IMR-90 (cell line): ENCODE measurements at regions not wholly inside any gene's neighbourhood (a gene's known extent, or its start where the extent isn't known, plus 50 kb on each side); places are given as distances from the start of the nearest gene placed in this dataset.

Source experiments
- ATAC-seq: fragments of 200-7000 bp; cut with Tn5 transposase; 2 replicates; pipeline ENCODE4 v1.9.1; 2020; ENCODE audit warnings: low read depth, mild to moderate bottlenecking, moderate library complexity
- BruUV-seq: library from RNA; stranded (reverse); fragments of 400-500 nt; replicated peaks from 2 replicates; lab custom pipeline; 2021; lab: Mats Ljungman, UMichigan
- CTCF ChIA-PET: fragments of 300-600 bp; formaldehyde crosslinking; extraction: SDS; loops from one replicate; lab custom pipeline; 2021; ENCODE audit warnings: antibody characterized with exemption; lab: Yijun Ruan, JAX
- POLR2A ChIA-PET: fragments of 300-600 bp; sonication (Branson Sonifier 250); formaldehyde crosslinking; loops from one replicate; lab custom pipeline; 2022; ENCODE audit warnings: antibody characterized with exemption; ENCODE audit not compliant: unreplicated experiment; lab: Charles Lee
- DNase-seq: peaks from one replicate; pipeline ENCODE4 v3.0.0; 2013
- H2AFZ ChIP-seq: replicated peaks from 2 replicates; pipeline ENCODE3; 2013; ENCODE audit warnings: low read length, mild to moderate bottlenecking; ENCODE audit not compliant: poor library complexity
- H2AK5ac ChIP-seq: 2 replicates; pipeline ENCODE4 v1.6.1; 2013; ENCODE audit warnings: low read depth, low read length, inconsistent platforms
- H2AK9ac ChIP-seq: replicated peaks from 2 replicates; pipeline ENCODE3; 2013; ENCODE audit warnings: mild to moderate bottlenecking, low read depth, low read length, moderate library complexity; ENCODE audit not compliant: poor library complexity
- H2BK120ac ChIP-seq: 2 replicates; pipeline ENCODE4 v1.6.1; 2013; ENCODE audit warnings: low read depth, low read length, inconsistent platforms
- H2BK15ac ChIP-seq: 3 replicates; pipeline ENCODE4 v1.6.1; 2013; ENCODE audit warnings: low read depth, low read length, inconsistent platforms
- H2BK20ac ChIP-seq: 2 replicates; pipeline ENCODE4 v1.6.1; 2013; ENCODE audit warnings: low read depth, mild to moderate bottlenecking, inconsistent platforms, low read length, moderate library complexity
- H2BK5ac ChIP-seq: 2 replicates; pipeline ENCODE4 v1.6.1; 2013; ENCODE audit warnings: mild to moderate bottlenecking, low read depth, low read length, inconsistent platforms; ENCODE audit not compliant: poor library complexity, severe bottlenecking
- H3K14ac ChIP-seq: replicated peaks from 2 replicates; pipeline ENCODE4 v1.6.1; 2013; ENCODE audit warnings: low read depth, low read length, inconsistent platforms
- H3K18ac ChIP-seq: 2 replicates; pipeline ENCODE4 v1.6.1; 2013; ENCODE audit warnings: low read depth, low read length, control low read depth
- H3K23ac ChIP-seq: 2 replicates; pipeline ENCODE4 v1.6.1; 2013; ENCODE audit warnings: low read depth, low read length, inconsistent platforms
- H3K27ac ChIP-seq: 2 replicates; pipeline ENCODE4 v1.5.1; 2013; ENCODE audit warnings: mild to moderate bottlenecking, control low read depth, low read length; ENCODE audit not compliant: insufficient read depth
- H3K27me3 ChIP-seq: 2 replicates; pipeline ENCODE4 v1.6.1; 2013; ENCODE audit warnings: low read length; ENCODE audit not compliant: control insufficient read depth, insufficient read depth
- H3K36me3 ChIP-seq: 2 replicates; pipeline ENCODE4 v1.6.1; 2013; ENCODE audit warnings: low read length, mixed read lengths; ENCODE audit not compliant: control insufficient read depth, insufficient read depth
- H3K4ac ChIP-seq: 2 replicates; pipeline ENCODE4 v1.6.1; 2013; ENCODE audit warnings: low read depth, low read length, inconsistent platforms
- H3K4me1 ChIP-seq: 2 replicates; pipeline ENCODE4 v1.6.1; 2013; ENCODE audit warnings: low read length, mixed read lengths; ENCODE audit not compliant: control insufficient read depth, insufficient read depth
- H3K4me2 ChIP-seq: 2 replicates; pipeline ENCODE4 v1.6.1; 2013; ENCODE audit warnings: low read depth, mild to moderate bottlenecking, control low read depth, low read length, moderate library complexity
- H3K4me3 ChIP-seq: 2 replicates; pipeline ENCODE4 v1.5.1; 2013; ENCODE audit warnings: low read depth, mild to moderate bottlenecking, control low read depth, low read length, moderate library complexity; ENCODE audit not compliant: insufficient read depth
- H3K56ac ChIP-seq: 2 replicates; pipeline ENCODE4 v1.6.1; 2013; ENCODE audit warnings: low read length, inconsistent platforms; ENCODE audit not compliant: insufficient read depth; ENCODE audit errors: extremely low read depth
- H3K79me1 ChIP-seq, 2 experiments: 2 replicates each; pipeline ENCODE4 v1.6.1; 2013; ENCODE audit warnings: low read length in 2 of 2, inconsistent platforms in 1 of 2, low read depth in 1 of 2
- H3K9ac ChIP-seq: 2 replicates; pipeline ENCODE4 v1.6.1; 2013; ENCODE audit warnings: low read depth, low read length, control low read depth
- H3K9me1 ChIP-seq: 2 replicates; pipeline ENCODE4 v1.6.1; 2013; ENCODE audit warnings: low read length, inconsistent platforms; ENCODE audit not compliant: insufficient read depth
- H3K9me3 ChIP-seq: 2 replicates; pipeline ENCODE4 v1.6.1; 2013; ENCODE audit warnings: low read length; ENCODE audit not compliant: control insufficient read depth, insufficient read depth
- H4K20me1 ChIP-seq: 2 replicates; pipeline ENCODE4 v1.6.1; 2013; ENCODE audit warnings: low read length, inconsistent platforms; ENCODE audit not compliant: insufficient read depth
- H4K5ac ChIP-seq: 2 replicates; pipeline ENCODE4 v1.6.1; 2013; ENCODE audit warnings: mild to moderate bottlenecking, low read depth, low read length, control low read depth
- H4K8ac ChIP-seq, 2 experiments: 2 replicates each; pipeline ENCODE4 v1.6.1; 2013; ENCODE audit warnings: low read depth in 2 of 2, low read length in 2 of 2, control low read depth in 1 of 2, inconsistent platforms in 1 of 2
- H4K91ac ChIP-seq: 2 replicates; pipeline ENCODE4 v1.6.1; 2013; ENCODE audit warnings: low read depth, low read length, inconsistent platforms; ENCODE audit not compliant: insufficient read depth
- BHLHE40 ChIP-seq: fragments of 150-350 bp; IDR thresholded peaks from 2 replicates; pipeline ENCODE4 v1.6.1; 2016; ENCODE audit warnings: mild to moderate bottlenecking, low read depth, low read length
- NFE2L2 ChIP-seq: fragments of 150-350 bp; IDR thresholded peaks from 2 replicates; pipeline ENCODE4 v1.6.1; 2016; ENCODE audit warnings: low read depth, mild to moderate bottlenecking, low read length
- dilution Hi-C: fragments of 300-500 bp; cut with HindIII; formaldehyde crosslinking; loops from one replicate; pipeline ENCODE4 v1.14.3; 2018; ENCODE audit warnings: low sequenced_read_pairs; ENCODE audit not compliant: unreplicated experiment
- in situ Hi-C: fragments of 300-500 bp; cut with MboI; formaldehyde crosslinking; loops from 3 replicates; pipeline ENCODE4 v1.14.3; 2019; ENCODE audit warnings: low sequenced_read_pairs, inconsistent platforms, mixed read lengths
- intact Hi-C: fragments of 100-400 bp; cut with micrococcal nuclease; formaldehyde crosslinking; loops from 2 replicates; pipeline ENCODE4 v1.10.0; 2022

GRCh38 chr12:43098071-43098470 lies 453.9 kb downstream of the ADAMTS20 start:
- Histone ChIP-seq H4K20me1 (no peaks in the 10 kb centered on the region), H3K14ac (no peak overlapping the region), H3K9ac (no peak overlapping the region), H2AK5ac (no peak overlapping the region), H2BK120ac (no peak overlapping the region), H2BK15ac (no peak overlapping the region), H3K27me3 (no peaks in the 10 kb centered on the region), H3K36me3 (no peaks in the 10 kb centered on the region), H2BK20ac (no peak overlapping the region), H3K4me2 (no peak overlapping the region), H2AFZ (no peak overlapping the region), H2AK9ac (no peak overlapping the region), H4K5ac (no peak overlapping the region), H3K4me3 (no peak overlapping the region), H3K9me1 (no peaks in the 10 kb centered on the region), H3K79me1 (no peaks in the 10 kb centered on the region), H4K91ac (no peak overlapping the region), H2BK5ac (no peak overlapping the region), H3K27ac (no peak overlapping the region), H3K18ac (no peak overlapping the region), H3K4ac (no peak overlapping the region), H3K56ac (no peak overlapping the region), H3K4me1 (peaks cover 2% of the 10 kb centered on the region; the same call in 1 of the 2 replicates), H3K9me3 (no peaks in the 10 kb centered on the region), H3K23ac (no peak overlapping the region), H4K8ac (no peak overlapping the region)
- no TSS peak for BruUV-seq
- in situ Hi-C loops: no loop called here
- no peak for DNase-seq
- ATAC-seq: no peak
- TF ChIP-seq BHLHE40 (no peak), NFE2L2 (no peak)
- ChIA-PET POLR2A (interaction anchor here (0.6 kb wide), 1 partner anchor 531 kb away, joined by 5 read pairs; no protein-coding TSS in a partner anchor), CTCF (no interaction called here)
- dilution Hi-C loops: no loop called here
- intact Hi-C loops: no loop called here
